ENCODE measurements at regions not wholly inside any gene's neighbourhood (a gene's known extent, or its start where the extent isn't known, plus 50 kb on each side); places are given as distances from the start of the nearest gene placed in this dataset.

DNA sequence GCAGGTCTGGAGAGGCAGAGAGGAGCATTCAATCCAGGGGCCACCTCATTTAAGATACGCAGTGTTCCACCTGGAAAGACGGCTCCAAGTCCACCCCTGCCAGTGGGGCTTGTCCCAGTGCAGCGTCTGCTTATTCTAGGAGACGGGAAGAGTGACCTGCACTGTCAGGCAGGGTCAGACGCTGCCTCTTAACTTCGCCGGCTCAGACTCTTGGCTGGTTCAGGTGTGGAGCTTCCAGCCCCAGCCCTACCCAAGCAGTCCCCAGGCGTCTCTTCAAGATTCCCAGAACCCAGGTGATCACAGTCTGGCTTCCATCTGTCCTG lies 208.5 kb downstream of the TFCP2L1 start:
- TF ChIP-seq POLR2A (IDR thresholded peaks at IDR 0.05; ENCODE audit: low read length) (no peak), GATA1 (IDR thresholded peaks at IDR 0.05; ENCODE audit: low read depth, low read length) (no peak)

All from erythroblast (primary cell).